ENCODE measurements at regions not wholly inside any gene's neighbourhood (a gene's known extent, or its start where the extent isn't known, plus 50 kb on each side); places are given as distances from the start of the nearest gene placed in this dataset.
A peak's percentile ranks its signal among the peaks of the same experiment; 100 is the strongest.
"Not testable (repeated sequence)": the region's sequence is repeated elsewhere in the genome, so short reads cannot be mapped to it uniquely, and the experiment has no call there.

- no peaks in the 10 kb centered on the region for H4K20me1 ChIP-seq
- no peaks in the 10 kb centered on the region for H3K4me1 ChIP-seq
- no peak for TF ChIP-seq Cebpa-rat (IDR thresholded peaks at IDR 0.05)
- H3K9ac ChIP-seq = no peak overlapping the region
- no peak overlapping the region for H3K27ac ChIP-seq
- H3K4me2 ChIP-seq = no peak overlapping the region
- peaks cover 29% of the 10 kb centered on the region for H3K9me3 ChIP-seq
- no peaks in the 10 kb centered on the region for H3K27me3 ChIP-seq
- H3K4me3 ChIP-seq = no peak overlapping the region
- H3K36me3 ChIP-seq = no peaks in the 10 kb centered on the region
Observed at GRCh38 chr1:147409886-147410285, 131.4 kb upstream of the BCL9 start.

GRCh38 chr1:147413110-147413605, 128.1 kb upstream of the BCL9 start:
- Histone ChIP-seq H4K20me1 (no peaks in the 10 kb centered on the region), H3K27me3 (no peaks in the 10 kb centered on the region), H3K4me3 (no peak overlapping the region), H3K36me3 (no peaks in the 10 kb centered on the region), H3K4me2 (no peak overlapping the region), H3K9me3 (peaks cover 29% of the 10 kb centered on the region), H3K4me1 (no peaks in the 10 kb centered on the region), H3K27ac (no peak overlapping the region), H3K9ac (no peak overlapping the region)
- no peak for TF ChIP-seq Cebpa-rat (IDR thresholded peaks at IDR 0.05)

GRCh38 chr1:147414505-147415163, 126.7 kb upstream of the BCL9 start:
- Histone ChIP-seq H3K27ac (no peak overlapping the region), H4K20me1 (no peaks in the 10 kb centered on the region), H3K36me3 (no peaks in the 10 kb centered on the region), H3K4me1 (no peaks in the 10 kb centered on the region), H3K9ac (no peak overlapping the region), H3K9me3 (peaks cover 28% of the 10 kb centered on the region), H3K27me3 (no peaks in the 10 kb centered on the region), H3K4me3 (no peak overlapping the region), H3K4me2 (no peak overlapping the region)
- TF ChIP-seq Cebpa-rat (IDR thresholded peaks at IDR 0.05) = no peak

- no peak for TF ChIP-seq Cebpa-rat (IDR thresholded peaks at IDR 0.05)
- H4K20me1 ChIP-seq = no peaks in the 10 kb centered on the region
Observed at GRCh38 chr1:147417024-147417423, 124.3 kb upstream of the BCL9 start.

GRCh38 chr1:147423100-147423827, 118.0 kb upstream of the BCL9 start:
- H3K4me1 ChIP-seq, H3K4me2 ChIP-seq, H3K36me3 ChIP-seq, H3K9me3 ChIP-seq, H3K4me3 ChIP-seq, H3K27ac ChIP-seq, H4K20me1 ChIP-seq, H3K27me3 ChIP-seq, H3K9ac ChIP-seq: not testable (repeated sequence)

More at GRCh38 chr1:147417024-147417423, 124.3 kb upstream of the BCL9 start:
- H3K9me3 ChIP-seq = peaks cover 9% of the 10 kb centered on the region; the same call in 1 of the 2 replicates
- no peak overlapping the region for H3K4me2 ChIP-seq
- no peaks in the 10 kb centered on the region for H3K27me3 ChIP-seq
- H3K4me1 ChIP-seq = no peaks in the 10 kb centered on the region
- no peak overlapping the region for H3K4me3 ChIP-seq
- no peak overlapping the region for H3K27ac ChIP-seq
- no peaks in the 10 kb centered on the region for H3K36me3 ChIP-seq
- H3K9ac ChIP-seq = no peak overlapping the region

GRCh38 chr1:147434921-147435320, 106.4 kb upstream of the BCL9 start:
- no peak overlapping the region for H3K27ac ChIP-seq
- no peaks in the 10 kb centered on the region for H3K27me3 ChIP-seq
- no peak overlapping the region for H3K4me3 ChIP-seq
- H3K4me1 ChIP-seq = peaks cover 10% of the 10 kb centered on the region
- no peaks in the 10 kb centered on the region for H3K36me3 ChIP-seq
- peak overlapping the region; percentile 2 for H3K4me2 ChIP-seq
- no peaks in the 10 kb centered on the region for H3K9me3 ChIP-seq
- H3K9ac ChIP-seq = no peak overlapping the region
- no peak for TF ChIP-seq Cebpa-rat (IDR thresholded peaks at IDR 0.05)
- H4K20me1 ChIP-seq = no peaks in the 10 kb centered on the region

- H3K27me3 ChIP-seq = no peaks in the 10 kb centered on the region
- no peak overlapping the region for H3K27ac ChIP-seq
- TF ChIP-seq Cebpa-rat (IDR thresholded peaks at IDR 0.05) = no peak
- H3K4me1 ChIP-seq = no peaks in the 10 kb centered on the region
- peaks cover 44% of the 10 kb centered on the region for H3K9me3 ChIP-seq
- H3K4me2 ChIP-seq = no peak overlapping the region
- no peak overlapping the region for H3K9ac ChIP-seq
- H3K36me3 ChIP-seq = no peaks in the 10 kb centered on the region
- no peak overlapping the region for H3K4me3 ChIP-seq
- no peaks in the 10 kb centered on the region for H4K20me1 ChIP-seq
Observed at GRCh38 chr1:147444381-147444780, 96.9 kb upstream of the BCL9 start.

- Histone ChIP-seq H3K4me2 (no peak overlapping the region), H3K27me3 (no peaks in the 10 kb centered on the region), H4K20me1 (no peaks in the 10 kb centered on the region), H3K36me3 (no peaks in the 10 kb centered on the region), H3K4me3 (no peak overlapping the region), H3K4me1 (no peaks in the 10 kb centered on the region), H3K27ac (no peak overlapping the region), H3K9me3 (peaks cover 12% of the 10 kb centered on the region), H3K9ac (no peak overlapping the region)
- no peak for TF ChIP-seq Cebpa-rat (IDR thresholded peaks at IDR 0.05)
Observed at GRCh38 chr1:147451628-147452027, 89.7 kb upstream of the BCL9 start.

GRCh38 chr1:147452809-147453208, 88.5 kb upstream of the BCL9 start:
- no peak overlapping the region for H3K9ac ChIP-seq
- no peaks in the 10 kb centered on the region for H4K20me1 ChIP-seq
- no peaks in the 10 kb centered on the region for H3K4me1 ChIP-seq
- H3K4me2 ChIP-seq = no peak overlapping the region
- H3K27me3 ChIP-seq = no peaks in the 10 kb centered on the region
- no peak for TF ChIP-seq Cebpa-rat (IDR thresholded peaks at IDR 0.05)
- peaks cover 9% of the 10 kb centered on the region; the same call in 1 of the 2 replicates for H3K9me3 ChIP-seq
- H3K27ac ChIP-seq = no peak overlapping the region
- no peak overlapping the region for H3K4me3 ChIP-seq
- no peaks in the 10 kb centered on the region for H3K36me3 ChIP-seq

- no peak for TF ChIP-seq Cebpa-rat (IDR thresholded peaks at IDR 0.05)
- Histone ChIP-seq H3K27me3 (no peaks in the 10 kb centered on the region), H4K20me1 (no peaks in the 10 kb centered on the region), H3K36me3 (no peaks in the 10 kb centered on the region), H3K27ac (no peak overlapping the region), H3K4me2 (no peak overlapping the region), H3K9ac (no peak overlapping the region), H3K4me1 (no peaks in the 10 kb centered on the region), H3K9me3 (peaks cover 30% of the 10 kb centered on the region), H3K4me3 (no peak overlapping the region)
Observed at GRCh38 chr1:147463022-147463421, 78.3 kb upstream of the BCL9 start.

Data from BLaER1 (cell line).